Activated CD8-positive, alpha-beta memory T cell treated with anti-CD3 and anti-CD28 coated beads for 1 hour (primary cell): ENCODE measurements at regions not wholly inside any gene's neighbourhood (a gene's known extent, or its start where the extent isn't known, plus 50 kb on each side); places are given as distances from the start of the nearest gene placed in this dataset.

Experiments used
- DNase-seq, 2 donors: peaks; one replicate each; pipeline ENCODE4 v3.0.0-alpha.2; 2020; ENCODE audit warnings: low read depth in 1 of 2; ENCODE audit errors: extremely low read depth in 1 of 2

DNA sequence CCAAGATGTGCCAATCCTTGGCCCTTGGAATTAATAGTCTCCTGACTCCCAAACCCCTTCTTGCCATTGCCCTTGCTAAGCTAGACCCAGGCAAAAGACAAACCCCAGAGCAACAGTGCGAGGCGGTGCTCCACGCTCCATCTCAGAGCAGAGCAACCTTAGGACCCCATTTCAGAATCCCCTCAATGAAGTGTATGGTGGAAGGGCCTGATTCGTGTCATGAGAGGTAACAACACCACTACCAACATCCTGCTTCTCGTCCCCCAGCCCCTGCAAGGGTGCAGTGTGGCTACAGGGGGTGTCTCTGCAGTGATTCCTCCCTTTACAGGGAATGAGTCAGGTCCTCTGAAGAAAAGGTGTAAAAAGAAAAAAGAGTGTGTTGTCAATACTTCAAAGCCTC, 103.9 kb upstream of the IRF2BP2 start:
- DNase-seq: no peak

DNA sequence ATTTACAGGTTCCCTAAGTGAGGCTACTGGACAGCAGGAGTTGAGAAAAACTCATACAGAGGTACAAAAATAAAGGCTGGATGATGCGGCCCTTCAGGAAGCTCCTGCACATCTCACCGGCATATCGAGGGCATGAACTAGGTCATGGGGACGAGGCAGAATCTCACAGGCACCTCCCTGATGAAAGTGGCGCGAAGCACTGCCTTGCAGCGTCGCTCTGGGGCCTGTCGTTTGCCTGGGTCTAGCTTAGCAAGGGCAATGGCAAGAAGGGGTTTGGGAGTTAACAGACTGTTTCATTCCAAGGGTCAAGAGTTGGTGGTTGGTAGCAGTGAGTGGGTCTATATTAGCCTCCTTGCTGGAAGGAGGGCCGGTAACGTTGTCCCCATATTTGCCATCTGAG, 103.5 kb upstream of the IRF2BP2 start:
- no peak for DNase-seq

DNA sequence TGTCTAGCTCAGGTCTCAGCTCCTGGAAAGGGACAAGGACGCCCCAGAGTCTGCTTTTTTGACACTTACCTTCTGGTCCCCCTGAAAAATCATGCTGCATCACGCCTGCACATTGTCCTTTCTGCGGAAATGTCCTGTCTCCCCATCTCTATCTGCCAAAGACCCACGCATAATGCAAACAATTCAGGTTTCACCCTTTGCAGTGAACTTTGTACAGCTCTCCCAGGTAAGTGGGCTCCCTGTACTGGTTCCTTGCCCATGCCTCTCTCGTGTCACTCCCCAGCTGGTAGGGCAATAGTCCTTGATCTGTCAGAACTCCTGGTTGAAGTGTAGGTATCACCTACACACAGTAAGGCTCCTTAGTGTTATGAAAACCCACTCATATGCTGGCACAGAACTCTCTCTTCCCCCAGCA, 102.9 kb upstream of the IRF2BP2 start:
- DNase-seq: no peak

DNA sequence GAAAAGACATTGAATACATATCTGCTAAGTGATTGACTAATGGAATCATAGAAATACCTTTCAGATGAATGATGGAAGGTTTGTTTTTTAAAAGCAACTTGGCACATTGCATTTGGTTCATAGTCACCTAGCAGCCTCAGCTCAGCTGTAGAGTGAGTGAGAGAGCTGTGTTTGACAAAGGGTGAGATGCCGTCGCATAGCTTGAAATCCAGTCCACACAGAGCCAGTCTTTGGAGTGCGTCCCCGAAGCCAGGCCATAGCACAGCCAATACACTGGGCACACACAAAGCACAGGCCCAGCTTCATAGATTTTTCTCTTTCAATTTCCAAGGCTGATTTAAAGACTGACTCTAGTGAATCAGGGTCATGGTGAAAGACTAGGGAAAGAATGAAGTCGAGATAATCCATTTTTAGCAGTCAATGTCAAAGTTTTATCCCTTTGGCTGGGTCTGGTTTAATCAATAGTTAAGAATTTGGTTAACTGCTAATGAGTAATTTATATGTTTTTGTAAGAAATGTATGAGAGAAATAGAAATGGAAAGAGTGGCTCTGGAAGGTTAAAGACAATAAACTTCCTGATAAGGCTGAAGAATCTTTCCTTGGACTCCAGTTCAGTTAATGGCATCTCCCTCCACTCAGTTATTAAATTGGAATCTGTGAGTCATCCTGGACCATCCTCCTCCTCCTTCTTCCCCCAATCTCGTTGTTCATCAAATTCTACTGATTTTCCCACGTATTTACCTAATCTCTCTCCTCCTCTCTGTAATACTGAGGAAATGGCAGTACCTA, 101.2 kb upstream of the IRF2BP2 start:
- no peak for DNase-seq

DNA sequence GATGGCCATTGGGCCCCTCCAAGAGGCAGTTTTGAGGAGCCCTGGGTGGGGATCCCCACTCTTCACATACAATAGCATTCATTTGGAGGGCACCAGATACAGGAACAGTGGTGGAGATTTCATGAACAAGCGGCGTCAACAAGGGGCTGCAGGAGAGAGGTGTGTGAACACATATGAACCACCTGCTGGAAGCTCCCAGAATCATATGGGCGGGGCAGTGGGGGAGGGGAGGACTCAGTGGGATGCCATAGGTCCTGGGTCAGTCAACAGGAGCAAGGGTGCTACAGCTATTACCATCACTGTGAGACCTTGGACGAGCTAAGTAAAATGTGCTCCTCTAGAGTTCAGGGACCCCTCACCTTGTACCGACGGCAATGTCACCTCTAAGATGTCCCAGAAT, 100.4 kb upstream of the IRF2BP2 start:
- no peak for DNase-seq

DNA sequence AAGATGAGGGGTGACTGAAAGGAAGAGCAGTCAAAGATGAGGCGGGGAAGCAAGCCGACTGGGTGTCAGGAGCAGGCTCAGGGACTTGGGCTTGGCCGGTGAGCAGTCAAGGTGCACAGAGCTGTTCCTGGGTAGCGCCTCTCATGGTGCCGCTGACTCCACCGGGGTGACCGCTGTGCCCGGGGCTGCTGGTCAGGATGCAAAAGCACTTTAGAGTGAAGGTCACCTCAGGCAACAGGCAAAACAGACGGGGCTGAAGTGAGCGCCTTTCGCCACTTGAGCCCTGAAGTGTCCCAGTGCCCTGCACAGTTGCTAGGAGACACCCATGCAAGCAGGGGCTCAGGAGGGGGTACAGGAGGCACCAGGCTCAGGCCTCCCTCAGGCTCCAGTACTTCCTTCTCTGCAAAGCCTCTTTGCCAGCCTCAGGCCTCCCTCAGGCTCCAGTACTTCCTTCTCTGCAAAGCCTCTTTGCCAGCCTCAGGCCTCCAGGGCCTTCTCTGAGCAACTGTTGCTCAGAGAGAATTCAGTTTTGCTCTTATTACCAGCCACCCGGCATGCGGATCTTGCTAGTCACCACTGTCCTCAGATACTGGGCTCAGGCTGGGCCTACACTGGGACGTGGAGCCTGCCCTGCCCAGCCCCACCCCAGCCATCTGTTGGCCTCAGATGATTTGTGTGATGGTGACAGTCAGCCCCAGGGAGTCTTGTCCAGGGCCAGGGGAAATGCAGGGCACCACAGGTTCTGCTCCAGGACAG, 99.7 kb upstream of the IRF2BP2 start:
- DNase-seq: no peak

DNA sequence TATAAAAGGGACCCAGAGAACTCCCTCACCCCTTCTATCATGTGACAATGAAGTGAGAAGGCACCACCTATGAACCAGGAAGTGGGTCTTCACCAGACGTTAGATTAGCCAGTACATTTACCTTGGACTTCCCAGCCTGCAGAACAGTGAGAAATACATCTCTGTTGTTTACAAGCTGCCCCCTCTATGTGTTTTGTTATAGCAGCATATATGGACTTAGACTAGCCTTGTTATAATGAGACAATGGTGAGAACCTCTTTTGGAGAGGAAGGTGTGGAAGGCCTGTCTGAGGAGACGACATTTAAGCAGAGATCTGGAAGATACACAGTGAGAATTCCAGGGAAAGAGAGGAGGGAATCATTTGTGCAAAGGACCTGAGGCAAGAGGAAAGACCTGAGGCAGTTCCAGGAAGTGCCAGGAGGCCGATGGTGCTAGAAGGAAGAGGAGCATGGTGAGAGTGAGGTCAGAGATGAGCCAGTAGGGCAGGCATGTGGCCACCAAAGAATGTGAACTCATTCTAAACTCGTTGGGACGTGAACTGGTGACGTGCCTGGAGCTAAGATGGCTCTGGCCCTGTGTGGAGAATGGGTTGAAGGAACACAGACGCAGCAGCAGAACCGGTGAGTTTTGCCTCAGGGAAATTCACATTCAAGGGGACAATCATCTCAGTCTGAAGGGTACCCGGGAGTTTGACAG, 98.9 kb upstream of the IRF2BP2 start:
- no peak for DNase-seq

DNA sequence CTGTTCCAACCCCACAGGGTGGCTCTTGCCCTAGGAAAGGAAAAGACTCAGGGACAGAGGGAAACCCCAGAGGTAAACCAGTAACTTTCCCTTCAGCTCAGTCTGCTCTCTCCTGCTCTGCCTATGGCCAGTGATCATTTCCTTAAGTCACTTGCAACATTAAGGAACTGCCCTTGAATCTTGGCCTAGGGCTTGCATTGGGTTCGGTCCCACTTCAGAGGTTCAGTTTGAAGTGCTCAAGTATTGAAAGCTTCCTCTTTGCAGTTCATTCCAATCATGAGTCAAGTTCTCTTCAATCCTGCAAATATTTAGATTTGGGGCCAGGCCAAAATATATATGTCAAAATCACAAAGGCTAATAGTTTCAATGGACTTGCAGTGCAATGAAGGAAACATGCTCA, 97.7 kb upstream of the IRF2BP2 start:
- DNase-seq: no peak

DNA sequence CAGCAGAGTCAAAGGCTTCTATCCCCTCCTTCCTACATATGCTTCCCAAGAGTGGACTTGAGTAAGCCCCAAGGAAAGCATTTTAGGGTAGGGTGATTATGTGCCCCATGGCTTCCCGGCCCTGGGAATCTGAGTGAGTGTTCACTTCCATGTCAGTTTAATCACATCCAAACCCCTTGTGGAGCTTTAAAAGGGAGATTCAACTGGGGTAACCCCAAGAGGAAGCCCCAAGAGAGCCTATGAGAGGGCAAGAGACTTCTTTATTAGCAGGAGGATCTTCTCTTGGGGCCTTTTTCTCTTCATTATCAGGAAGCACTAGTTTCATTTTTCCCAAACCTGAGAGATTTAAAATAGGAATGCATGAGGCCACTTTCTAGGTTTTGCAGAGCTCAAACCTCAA, 97.0 kb upstream of the IRF2BP2 start:
- DNase-seq: no peak

DNA sequence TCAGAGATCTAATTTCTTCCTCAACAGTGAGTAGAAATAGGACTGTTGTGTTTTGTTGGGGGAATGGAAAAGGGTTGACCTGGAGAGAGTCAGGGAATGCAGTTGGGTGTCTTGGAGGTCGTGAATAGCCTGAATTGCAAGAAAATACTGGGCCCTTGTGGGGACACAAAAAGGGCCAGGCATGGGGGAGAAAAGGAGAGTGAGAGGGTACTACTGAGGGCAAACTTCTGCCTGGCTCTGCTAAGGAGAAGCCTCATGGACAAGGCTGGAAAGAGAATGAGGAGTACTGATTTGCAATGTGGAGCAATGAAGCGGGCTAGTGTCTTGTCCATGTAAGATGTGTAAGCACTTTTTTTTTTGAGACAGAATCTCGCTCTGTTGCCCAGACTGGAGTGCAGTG, 96.2 kb upstream of the IRF2BP2 start:
- no peak for DNase-seq

DNA sequence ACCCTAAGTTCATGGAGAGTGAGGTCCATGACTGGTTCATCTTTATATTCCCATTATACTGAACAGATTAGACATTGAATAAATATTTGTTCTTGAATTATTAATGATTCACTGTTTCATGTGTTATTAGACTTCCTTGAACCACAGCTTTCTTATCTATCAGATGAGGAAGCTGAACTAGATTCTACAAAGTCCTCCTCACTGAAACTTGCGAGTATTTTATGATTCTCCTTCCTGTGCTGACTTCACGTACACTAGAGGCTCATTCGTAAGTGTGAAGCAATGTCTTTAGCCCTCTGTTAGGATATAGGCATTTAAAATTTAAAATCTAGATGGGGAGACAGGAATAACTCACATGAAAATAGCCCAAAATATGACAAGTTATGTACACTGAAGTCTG, 95.6 kb upstream of the IRF2BP2 start:
- no peak for DNase-seq

DNA sequence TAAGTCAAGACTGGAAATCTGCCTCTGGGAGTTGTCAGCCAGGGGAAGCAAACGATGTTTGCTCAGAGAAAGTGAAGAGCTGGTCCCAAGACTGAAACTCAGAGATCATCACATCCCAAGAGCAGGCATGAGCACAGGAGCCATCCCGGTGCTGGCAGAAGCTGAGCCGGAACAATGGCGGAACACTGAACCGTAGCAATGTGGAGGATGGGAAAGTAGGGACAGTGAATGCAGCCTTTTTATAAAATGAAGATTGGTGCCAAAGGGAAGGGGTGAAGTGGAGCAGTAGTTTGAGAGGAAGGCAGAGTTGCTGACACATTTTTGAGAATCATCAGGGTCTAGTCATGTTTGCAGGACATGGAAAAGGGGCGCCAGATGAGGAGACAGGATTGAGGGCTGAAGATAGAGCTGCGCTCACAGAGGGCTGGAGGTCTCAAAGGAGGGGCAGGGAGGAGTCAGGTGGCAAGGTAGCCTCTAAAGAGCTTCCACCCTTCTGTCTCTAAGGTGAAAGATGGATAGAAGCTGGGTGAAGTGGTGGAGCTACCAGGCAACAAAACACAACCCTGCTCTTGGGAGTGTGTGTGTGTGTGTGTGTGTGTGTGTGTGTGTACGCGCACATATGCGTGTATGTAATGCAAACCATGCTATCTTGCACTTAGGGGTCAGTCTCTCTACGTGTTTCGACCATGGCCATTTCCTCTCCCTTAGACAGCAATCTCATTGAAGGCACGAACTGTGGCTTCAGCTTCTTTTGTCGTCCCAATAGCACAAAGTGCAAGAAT, 94.3 kb upstream of the IRF2BP2 start:
- DNase-seq: no peak

DNA sequence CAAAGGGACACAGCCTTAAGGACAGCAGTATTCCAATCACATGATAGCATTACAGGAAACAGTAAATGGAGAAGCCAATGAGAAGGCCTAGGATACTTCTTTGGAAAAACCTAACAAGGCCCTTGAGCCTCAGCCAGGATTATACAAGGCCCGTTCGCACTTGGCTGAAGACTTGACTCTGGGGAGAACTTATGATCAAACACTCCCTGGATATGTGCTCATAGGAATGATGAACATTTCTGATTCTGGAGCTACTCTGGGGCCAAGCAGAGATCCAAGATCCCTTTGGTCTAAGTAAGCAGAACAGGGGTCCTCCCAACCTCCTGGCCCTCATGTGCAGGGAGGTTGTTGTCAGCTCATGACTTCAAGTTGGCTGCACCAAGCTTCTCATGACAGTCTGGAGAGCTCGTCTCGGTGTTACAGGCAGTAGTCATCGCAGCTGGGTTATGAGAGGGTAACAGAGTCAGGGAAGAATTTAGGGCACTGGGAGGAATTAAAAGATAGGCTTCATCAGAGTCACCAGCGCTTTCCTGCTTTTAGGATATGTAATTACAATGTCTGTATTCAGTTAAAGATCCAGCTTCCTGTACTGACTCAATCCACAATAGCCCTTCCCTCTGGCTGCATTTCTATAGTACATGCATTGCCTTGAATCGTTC, 92.5 kb upstream of the IRF2BP2 start:
- no peak for DNase-seq

DNA sequence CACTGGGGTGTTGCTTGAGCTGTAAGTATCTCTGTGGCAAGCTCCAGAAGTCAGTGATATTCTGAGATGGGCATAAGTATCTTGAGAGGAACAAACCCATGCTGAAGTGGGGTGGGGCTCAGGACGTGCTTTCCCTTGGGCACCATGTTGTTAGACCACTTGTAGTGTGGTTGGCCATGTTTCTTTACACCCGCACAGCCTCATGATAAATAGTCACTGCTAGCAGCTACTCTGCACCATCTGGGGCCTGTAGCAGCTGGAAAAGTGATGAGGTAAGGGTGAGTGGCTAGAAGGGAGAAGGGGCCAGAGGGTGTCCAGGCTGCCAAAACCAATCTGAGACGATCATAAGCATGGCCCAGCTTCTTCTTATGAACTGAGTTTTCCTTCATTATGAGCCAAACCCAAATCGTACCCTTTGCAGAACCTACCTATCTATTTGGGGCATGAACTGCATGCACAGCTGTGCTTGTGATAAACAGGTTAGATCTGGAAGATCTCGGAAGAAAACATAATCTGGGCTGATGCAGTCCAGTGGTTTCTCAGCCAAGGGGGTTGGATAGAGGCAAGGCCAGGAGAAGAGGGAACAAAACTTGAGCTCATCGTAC, 91.9 kb upstream of the IRF2BP2 start:
- DNase-seq: no peak

DNA sequence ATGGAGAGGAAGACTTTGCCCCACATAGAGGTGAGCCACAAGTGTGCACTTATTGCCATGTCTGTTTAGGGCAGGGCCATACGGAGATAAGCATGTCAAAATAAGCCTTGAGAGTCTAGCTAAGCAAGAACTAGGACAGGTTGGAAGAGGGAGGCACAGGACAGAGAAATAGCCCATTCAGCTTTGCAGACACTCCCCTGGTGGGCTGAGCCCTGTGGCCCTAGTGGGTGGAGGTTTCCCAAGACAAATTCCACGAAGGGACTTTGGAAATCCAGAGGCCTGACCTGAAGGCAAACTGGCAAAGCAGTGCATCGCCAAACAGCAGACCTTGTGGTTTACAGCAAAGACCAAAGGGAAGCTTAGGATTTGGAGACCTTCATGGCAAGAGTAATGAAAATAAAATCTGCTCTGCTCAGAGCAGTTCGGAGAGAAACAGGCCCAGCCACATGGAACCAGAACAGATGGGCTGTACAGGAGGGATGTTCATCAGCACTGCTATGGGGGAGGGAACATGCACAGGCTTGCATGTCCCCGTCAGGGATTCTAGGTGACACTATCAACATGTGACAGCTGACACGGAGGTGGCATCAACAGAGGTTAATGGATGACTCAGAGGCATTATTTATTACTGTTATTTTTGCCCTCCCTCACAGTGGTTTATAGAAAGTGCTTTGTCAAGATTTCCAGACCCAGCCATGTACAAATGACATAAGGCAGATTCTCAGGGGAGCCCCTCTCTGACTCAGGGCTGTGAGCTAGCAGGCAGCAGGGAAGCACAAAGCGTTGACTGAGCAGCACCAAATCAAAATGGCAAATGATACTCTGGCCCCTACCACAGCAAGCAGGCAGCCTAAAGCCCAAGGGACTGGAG, 90.1 kb upstream of the IRF2BP2 start:
- no peak for DNase-seq

DNA sequence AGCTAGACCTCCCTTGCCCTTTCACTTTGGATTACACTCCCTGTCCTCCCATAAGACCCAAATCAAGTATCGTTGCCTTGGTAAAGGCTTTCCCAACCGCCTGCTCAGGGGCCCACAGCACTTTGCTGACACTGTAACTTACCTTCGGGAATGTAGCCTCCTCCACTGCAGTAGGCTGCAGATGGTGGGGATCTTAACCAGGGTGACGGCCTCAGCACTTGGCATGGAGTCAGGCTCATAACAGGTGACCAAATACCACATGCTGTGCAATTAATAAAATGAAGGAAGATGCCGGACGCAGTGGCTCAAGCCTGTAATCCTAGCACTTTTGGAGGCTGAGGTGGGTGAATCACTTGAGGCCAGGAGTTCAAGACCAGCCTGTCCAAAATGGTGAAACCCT, 88.7 kb upstream of the IRF2BP2 start:
- DNase-seq: no peak

DNA sequence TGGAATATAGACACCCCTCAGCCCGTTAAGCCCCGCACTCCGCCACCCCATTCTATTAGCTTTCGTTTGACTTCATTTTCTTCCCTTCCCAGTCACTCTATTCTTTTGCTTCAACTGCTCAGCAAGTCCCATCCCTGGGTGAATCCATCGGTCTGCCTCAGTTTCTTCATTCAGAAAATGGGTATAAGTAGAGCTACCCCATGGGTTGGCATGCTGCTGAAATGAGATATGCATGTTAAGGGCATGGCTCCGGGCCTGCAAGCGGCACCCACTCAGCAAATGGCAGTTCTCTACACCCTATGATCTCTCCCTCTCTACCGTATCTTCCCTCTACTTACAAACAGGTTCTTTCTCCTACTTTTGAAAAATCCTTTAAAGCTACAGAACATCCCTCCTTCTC, 87.8 kb upstream of the IRF2BP2 start:
- no peak for DNase-seq

DNA sequence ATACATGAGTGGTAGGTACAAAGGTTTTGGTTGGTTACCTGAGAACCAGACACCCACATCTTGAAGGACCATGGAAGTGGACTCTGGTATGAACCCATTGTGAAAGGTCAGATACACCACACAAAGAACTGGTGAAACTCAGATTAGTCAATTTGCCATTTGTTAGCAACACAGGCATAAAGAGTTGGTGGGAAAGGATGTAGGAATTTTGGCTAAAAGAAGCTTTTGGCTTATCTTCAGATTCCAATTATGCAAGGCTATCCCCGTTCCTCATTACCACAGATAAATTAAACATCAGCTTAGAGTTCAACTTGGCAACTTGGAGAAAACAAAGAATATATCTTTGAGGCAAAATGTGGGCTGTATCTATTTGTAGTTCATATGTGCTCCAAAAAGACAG, 87.0 kb upstream of the IRF2BP2 start:
- DNase-seq: no peak

DNA sequence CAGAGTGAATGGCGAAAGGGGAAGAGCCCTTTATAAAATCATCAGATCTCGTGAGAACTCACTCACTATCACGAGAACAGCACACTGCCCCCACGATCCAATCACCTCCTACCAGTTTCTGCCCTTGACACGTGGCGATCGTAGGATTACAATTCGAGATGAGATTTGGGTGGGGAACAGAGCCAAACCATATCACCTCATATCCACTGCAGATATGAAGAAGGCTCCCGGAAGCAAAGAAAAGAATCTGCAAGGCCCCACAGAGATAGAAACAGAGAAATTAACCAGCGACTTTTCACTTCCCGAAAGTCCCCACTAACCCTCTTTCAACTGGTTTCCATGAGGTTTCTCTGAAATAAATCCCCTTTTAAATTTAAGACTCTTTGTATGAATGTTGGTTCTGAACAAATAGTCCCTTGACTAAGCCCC, 86.2 kb upstream of the IRF2BP2 start:
- DNase-seq: no peak
